Activated CD4-positive, alpha-beta memory T cell treated with anti-CD3 and anti-CD28 coated beads, Interleukin-2, amount 10 ng/mL, durations not matched to agents 7 days and 5 days (primary cell): ENCODE measurements at regions not wholly inside any gene's neighbourhood (a gene's known extent, or its start where the extent isn't known, plus 50 kb on each side); places are given as distances from the start of the nearest gene placed in this dataset.

ENCODE experiments used
- CTCF ChIA-PET: fragments of 350-600 bp; sonication (Branson Sonifier 250); formaldehyde crosslinking; loops from one replicate; lab custom pipeline; 2021; ENCODE audit warnings: antibody characterized with exemption, inconsistent platforms; lab: Charles Lee
- POLR2A ChIA-PET: fragments of 350-600 bp; sonication (Branson Sonifier 250); formaldehyde crosslinking; loops from one replicate; lab custom pipeline; 2021; ENCODE audit warnings: antibody characterized with exemption; lab: Charles Lee
- DNase-seq: peaks from one replicate; pipeline ENCODE4 v3.0.0-alpha.2; 2020
- H3K27ac Mint-ChIP-seq: one replicate; pipeline ENCODE4 v1.8.0; 2021; ENCODE audit warnings: mild to moderate bottlenecking, mixed read lengths
- H3K27me3 Mint-ChIP-seq: one replicate; pipeline ENCODE4 v1.8.0; 2021; ENCODE audit warnings: mixed read lengths
- H3K36me3 Mint-ChIP-seq: one replicate; pipeline ENCODE4 v1.8.0; 2021; ENCODE audit warnings: low read depth, mixed read lengths
- H3K4me1 Mint-ChIP-seq: one replicate; pipeline ENCODE4 v1.8.0; 2021; ENCODE audit warnings: mixed read lengths
- H3K4me3 Mint-ChIP-seq: one replicate; pipeline ENCODE4 v1.8.0; 2021; ENCODE audit warnings: mild to moderate bottlenecking, mixed read lengths
- H3K9me3 Mint-ChIP-seq: one replicate; pipeline ENCODE4 v1.8.0; 2021; ENCODE audit warnings: mixed read lengths

DNA sequence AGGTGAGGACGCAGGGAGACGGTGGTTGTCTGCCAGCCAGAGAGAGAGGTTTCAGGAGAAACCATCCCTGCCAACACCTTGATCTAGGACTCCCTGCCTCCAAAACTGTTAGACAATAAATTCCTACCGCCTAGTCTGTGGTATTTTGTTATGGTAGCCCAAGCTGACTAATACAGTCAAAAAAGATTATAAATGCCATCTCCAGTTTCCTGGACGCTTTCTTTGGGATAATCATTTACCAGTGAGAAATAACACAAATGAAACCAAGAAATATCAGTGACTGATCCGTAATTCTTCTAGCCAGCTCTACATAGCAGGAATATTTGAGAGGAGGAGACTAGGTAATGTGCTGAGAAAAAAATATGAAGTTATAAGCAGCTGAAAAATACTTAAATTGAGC lies 707.8 kb upstream of the LMCD1 start:
- no peak for DNase-seq
- H3K4me1 Mint-ChIP-seq, result no peaks in the 10 kb centered on the region
- H3K4me3 Mint-ChIP-seq, result no peak overlapping the region
- no peaks in the 10 kb centered on the region for H3K36me3 Mint-ChIP-seq
- POLR2A ChIA-PET, result no interaction called here
- no peak overlapping the region for H3K27ac Mint-ChIP-seq
- no peaks in the 10 kb centered on the region for H3K9me3 Mint-ChIP-seq
- CTCF ChIA-PET, result no interaction called here
- no peaks in the 10 kb centered on the region for H3K27me3 Mint-ChIP-seq

DNA sequence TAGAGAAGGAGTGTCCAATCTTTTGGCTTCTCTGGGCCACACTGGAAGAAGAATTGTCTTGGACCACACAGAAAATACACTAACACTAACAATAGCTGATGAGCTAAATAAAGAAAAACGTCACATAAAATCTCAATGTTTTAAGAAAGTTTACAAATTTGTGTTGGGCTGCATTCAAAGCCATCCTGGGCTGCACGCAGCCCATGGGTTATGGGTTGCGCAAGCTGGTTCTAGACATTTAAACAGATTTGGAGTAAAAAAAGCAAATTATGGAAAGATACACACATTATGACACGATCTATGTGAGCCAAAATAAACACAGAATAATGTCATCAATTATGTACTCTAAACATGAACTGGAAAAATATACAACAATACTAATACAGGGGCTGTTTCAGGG lies 703.3 kb upstream of the LMCD1 start:
- DNase-seq, result no peak
- H3K36me3 Mint-ChIP-seq, result no peaks in the 10 kb centered on the region
- CTCF ChIA-PET, result no interaction called here
- no peaks in the 10 kb centered on the region for H3K27me3 Mint-ChIP-seq
- no peaks in the 10 kb centered on the region for H3K4me1 Mint-ChIP-seq
- H3K9me3 Mint-ChIP-seq, result no peaks in the 10 kb centered on the region
- no peak overlapping the region for H3K4me3 Mint-ChIP-seq
- POLR2A ChIA-PET, result no interaction called here
- H3K27ac Mint-ChIP-seq, result no peak overlapping the region

- Mint-ChIP-seq H3K9me3 (peaks cover 4% of the 10 kb centered on the region), H3K27ac (no peak overlapping the region), H3K27me3 (no peaks in the 10 kb centered on the region), H3K4me3 (no peak overlapping the region), H3K4me1 (no peaks in the 10 kb centered on the region), H3K36me3 (no peaks in the 10 kb centered on the region)
- POLR2A ChIA-PET, result no interaction called here
- DNase-seq, result no peak
- CTCF ChIA-PET, result interaction anchor here (0.7 to 1.6 kb wide), 3 partner anchors 311 to 617 kb away, joined by 3 to 6 read pairs (median 3); no protein-coding TSS in a partner anchor
Observed at GRCh38 chr3:7800006-7800780, 701.4 kb upstream of the LMCD1 start.

- no peak for DNase-seq
- Mint-ChIP-seq H3K36me3 (no peaks in the 10 kb centered on the region), H3K4me1 (no peaks in the 10 kb centered on the region), H3K4me3 (no peak overlapping the region), H3K9me3 (peaks cover 2% of the 10 kb centered on the region), H3K27ac (no peak overlapping the region), H3K27me3 (no peaks in the 10 kb centered on the region)
- POLR2A ChIA-PET, result no interaction called here
- CTCF ChIA-PET, result no interaction called here
Observed at GRCh38 chr3:7812490-7812889, 689.1 kb upstream of the LMCD1 start.

- Mint-ChIP-seq H3K27me3 (no peaks in the 10 kb centered on the region), H3K27ac (no peak overlapping the region), H3K9me3 (peaks cover 2% of the 10 kb centered on the region), H3K36me3 (no peaks in the 10 kb centered on the region), H3K4me3 (no peak overlapping the region), H3K4me1 (no peaks in the 10 kb centered on the region)
- CTCF ChIA-PET, result no interaction called here
- POLR2A ChIA-PET, result no interaction called here
- DNase-seq, result no peak
Observed at GRCh38 chr3:7813365-7813764, 688.3 kb upstream of the LMCD1 start.

- no peak overlapping the region for H3K27ac Mint-ChIP-seq
- DNase-seq, result no peak
Observed at GRCh38 chr3:7817239-7817638, 684.4 kb upstream of the LMCD1 start.

GRCh38 chr3:7820969-7821368 lies 680.7 kb upstream of the LMCD1 start:
- Mint-ChIP-seq H3K36me3 (no peaks in the 10 kb centered on the region), H3K27me3 (no peaks in the 10 kb centered on the region), H3K4me3 (no peak overlapping the region), H3K4me1 (no peaks in the 10 kb centered on the region), H3K9me3 (peaks cover 17% of the 10 kb centered on the region), H3K27ac (no peak overlapping the region)
- ChIA-PET CTCF (no interaction called here), POLR2A (no interaction called here)
- no peak for DNase-seq

More at GRCh38 chr3:7817239-7817638, 684.4 kb upstream of the LMCD1 start:
- H3K36me3 Mint-ChIP-seq, result no peaks in the 10 kb centered on the region
- no peak overlapping the region for H3K4me3 Mint-ChIP-seq
- no peaks in the 10 kb centered on the region for H3K4me1 Mint-ChIP-seq
- POLR2A ChIA-PET, result no interaction called here
- peaks cover 2% of the 10 kb centered on the region for H3K9me3 Mint-ChIP-seq
- H3K27me3 Mint-ChIP-seq, result no peaks in the 10 kb centered on the region
- CTCF ChIA-PET, result no interaction called here

DNA sequence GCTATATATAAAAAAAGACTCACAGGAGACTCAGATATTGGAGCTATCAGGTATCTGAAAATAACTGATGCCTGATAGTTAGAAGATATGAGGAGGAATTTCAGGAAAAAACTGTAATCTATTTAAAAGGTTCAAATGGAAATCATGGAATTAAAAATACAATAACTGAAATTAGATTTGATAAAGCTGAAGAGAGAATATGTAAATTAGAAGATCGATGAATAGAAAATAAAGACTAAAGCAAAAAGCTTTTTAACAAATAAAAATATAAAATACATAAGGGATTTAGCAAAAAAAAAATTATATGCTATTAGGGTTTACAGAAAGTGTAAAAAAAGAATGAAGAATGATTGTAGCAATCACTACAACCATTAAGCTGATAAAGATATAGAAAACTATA lies 679.8 kb upstream of the LMCD1 start:
- H3K27me3 Mint-ChIP-seq, result no peaks in the 10 kb centered on the region
- ChIA-PET POLR2A (no interaction called here), CTCF (no interaction called here)
- no peak overlapping the region for H3K4me3 Mint-ChIP-seq
- no peak overlapping the region for H3K27ac Mint-ChIP-seq
- no peaks in the 10 kb centered on the region for H3K4me1 Mint-ChIP-seq
- H3K9me3 Mint-ChIP-seq, result peaks cover 17% of the 10 kb centered on the region
- H3K36me3 Mint-ChIP-seq, result no peaks in the 10 kb centered on the region
- no peak for DNase-seq

GRCh38 chr3:7841451-7841850 lies 660.2 kb upstream of the LMCD1 start:
- ChIA-PET POLR2A (no interaction called here), CTCF (no interaction called here)
- no peaks in the 10 kb centered on the region for H3K27me3 Mint-ChIP-seq
- no peak for DNase-seq
- H3K27ac Mint-ChIP-seq, result no peak overlapping the region
- H3K4me1 Mint-ChIP-seq, result no peaks in the 10 kb centered on the region
- H3K4me3 Mint-ChIP-seq, result no peak overlapping the region
- H3K9me3 Mint-ChIP-seq, result no peaks in the 10 kb centered on the region
- H3K36me3 Mint-ChIP-seq, result no peaks in the 10 kb centered on the region

DNA sequence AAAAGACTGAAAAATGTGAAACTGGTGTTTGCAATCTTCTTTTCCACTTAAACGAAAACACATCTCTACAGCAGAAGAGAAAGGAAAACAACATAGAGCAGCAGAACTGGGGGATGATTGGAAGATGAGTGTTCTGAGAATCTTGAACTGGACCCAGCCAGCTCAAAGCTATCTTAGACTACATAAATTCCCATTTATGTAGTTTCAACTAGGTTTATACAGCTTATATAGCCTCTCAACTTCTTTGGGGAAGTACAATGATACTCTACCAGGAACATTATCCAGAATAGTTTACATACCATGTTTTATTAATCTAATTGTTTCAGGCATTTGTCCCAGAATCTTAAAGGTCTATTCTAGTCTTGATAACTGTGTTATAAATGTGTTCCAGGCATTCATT lies 658.2 kb upstream of the LMCD1 start:
- no peaks in the 10 kb centered on the region for H3K4me1 Mint-ChIP-seq
- H3K36me3 Mint-ChIP-seq, result no peaks in the 10 kb centered on the region
- H3K27me3 Mint-ChIP-seq, result no peaks in the 10 kb centered on the region
- ChIA-PET POLR2A (no interaction called here), CTCF (no interaction called here)
- H3K9me3 Mint-ChIP-seq, result no peaks in the 10 kb centered on the region
- H3K27ac Mint-ChIP-seq, result no peak overlapping the region
- no peak overlapping the region for H3K4me3 Mint-ChIP-seq
- DNase-seq, result no peak

DNA sequence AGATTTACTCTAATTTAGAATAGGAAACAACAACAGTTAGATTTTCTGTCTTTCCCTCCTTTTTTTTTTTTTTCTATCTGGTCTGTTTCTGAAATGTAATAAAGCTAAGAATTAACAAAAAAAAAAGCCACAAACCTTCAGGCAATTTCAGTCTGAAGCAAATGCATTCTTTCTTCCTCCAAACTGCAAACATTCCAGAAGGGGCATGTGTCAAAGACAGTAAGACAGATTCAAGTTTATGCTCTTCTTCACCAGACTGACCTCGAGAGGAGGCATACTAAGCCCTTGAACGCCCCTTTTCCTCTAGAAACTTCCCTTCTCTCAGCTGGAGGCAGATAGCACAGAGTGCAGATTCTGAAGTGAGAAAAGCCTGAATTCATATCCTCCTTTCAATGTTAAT lies 654.6 kb upstream of the LMCD1 start:
- no peaks in the 10 kb centered on the region for H3K36me3 Mint-ChIP-seq
- no peak overlapping the region for H3K27ac Mint-ChIP-seq
- DNase-seq, result no peak
- H3K4me1 Mint-ChIP-seq, result no peaks in the 10 kb centered on the region
- POLR2A ChIA-PET, result no interaction called here
- CTCF ChIA-PET, result no interaction called here
- no peaks in the 10 kb centered on the region for H3K27me3 Mint-ChIP-seq
- no peaks in the 10 kb centered on the region for H3K9me3 Mint-ChIP-seq
- no peak overlapping the region for H3K4me3 Mint-ChIP-seq

DNA sequence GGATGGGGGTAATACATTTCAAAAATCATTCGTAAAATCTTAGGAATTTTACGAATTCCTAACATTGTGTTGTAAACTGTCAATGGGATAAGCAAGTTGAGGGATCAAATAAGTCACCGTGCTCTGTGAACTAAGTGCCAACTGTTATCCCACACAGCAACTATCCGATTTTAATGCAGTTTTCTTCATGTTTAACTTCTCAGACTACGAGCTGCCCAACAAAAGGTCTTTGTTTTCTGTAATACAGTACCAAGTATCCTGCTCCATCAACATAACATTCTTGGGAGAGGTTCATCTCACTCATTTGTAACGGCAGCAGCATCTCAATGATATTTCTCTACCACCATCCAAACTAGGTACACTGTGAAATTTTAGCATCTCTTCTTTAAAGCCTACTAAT lies 654.1 kb upstream of the LMCD1 start:
- H3K4me3 Mint-ChIP-seq, result no peak overlapping the region
- no peaks in the 10 kb centered on the region for H3K36me3 Mint-ChIP-seq

GRCh38 chr3:7854266-7854665 lies 647.4 kb upstream of the LMCD1 start:
- Mint-ChIP-seq H3K9me3 (peaks cover 5% of the 10 kb centered on the region), H3K4me3 (no peak overlapping the region), H3K27me3 (no peaks in the 10 kb centered on the region), H3K36me3 (no peaks in the 10 kb centered on the region), H3K27ac (no peak overlapping the region), H3K4me1 (no peaks in the 10 kb centered on the region)
- no peak for DNase-seq
- CTCF ChIA-PET, result no interaction called here
- POLR2A ChIA-PET, result no interaction called here

More for the DNA sequence above, 654.1 kb upstream of the LMCD1 start:
- no peak overlapping the region for H3K27ac Mint-ChIP-seq
- H3K9me3 Mint-ChIP-seq, result peaks cover 2% of the 10 kb centered on the region
- no peaks in the 10 kb centered on the region for H3K4me1 Mint-ChIP-seq
- no peaks in the 10 kb centered on the region for H3K27me3 Mint-ChIP-seq
- CTCF ChIA-PET, result no interaction called here
- POLR2A ChIA-PET, result no interaction called here
- no peak for DNase-seq

DNA sequence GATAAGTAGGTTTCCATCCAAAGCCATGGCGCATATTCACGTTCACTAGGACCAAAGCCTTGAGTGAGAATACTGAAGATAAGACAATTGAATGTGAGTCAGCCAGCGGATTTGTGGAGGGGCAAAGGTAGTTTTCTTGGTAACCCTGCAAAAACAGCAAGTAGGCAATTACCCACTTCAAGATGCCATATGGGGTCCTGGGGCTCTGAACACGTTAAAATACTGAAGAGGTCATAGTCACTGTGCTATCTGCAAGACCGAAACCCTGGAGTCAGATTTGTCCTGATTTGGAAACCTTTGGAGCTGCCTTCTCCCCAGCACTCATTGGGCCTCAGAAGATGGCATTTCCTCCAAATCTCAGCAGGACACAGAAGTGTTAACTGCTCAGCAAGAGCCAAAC lies 646.9 kb upstream of the LMCD1 start:
- CTCF ChIA-PET, result no interaction called here
- no peak overlapping the region for H3K4me3 Mint-ChIP-seq
- no peaks in the 10 kb centered on the region for H3K27me3 Mint-ChIP-seq
- no peaks in the 10 kb centered on the region for H3K4me1 Mint-ChIP-seq
- no peak overlapping the region for H3K27ac Mint-ChIP-seq
- peaks cover 5% of the 10 kb centered on the region for H3K9me3 Mint-ChIP-seq
- POLR2A ChIA-PET, result no interaction called here
- no peak for DNase-seq
- no peaks in the 10 kb centered on the region for H3K36me3 Mint-ChIP-seq
